ENCODE measurements at regions not wholly inside any gene's neighbourhood (a gene's known extent, or its start where the extent isn't known, plus 50 kb on each side); places are given as distances from the start of the nearest gene placed in this dataset.

- TF ChIP-seq EZH2 (IDR thresholded peaks at IDR 0.05; ENCODE audit: borderline replicate concordance, low read depth, low read length, severe bottlenecking), result no peak
- no peak for TF ChIP-seq POLR2A (IDR thresholded peaks at IDR 0.05; ENCODE audit: low read depth, low read length)
- no peak for TF ChIP-seq JUN (IDR thresholded peaks at IDR 0.05; ENCODE audit: borderline replicate concordance, insufficient read depth, insufficient read length, low read depth)
- no peak for TF ChIP-seq POLR2AphosphoS5 (IDR thresholded peaks at IDR 0.05; ENCODE audit: insufficient read depth, low read depth, low read length)
Measured at GRCh38 chr9:119726035-119726434, 356.8 kb upstream of the BRINP1 start.

Data from endothelial cell of umbilical vein (primary cell).